ENCODE measurements at regions not wholly inside any gene's neighbourhood (a gene's known extent, or its start where the extent isn't known, plus 50 kb on each side); places are given as distances from the start of the nearest gene placed in this dataset.

GRCh38 chr9:24460781-24461180 lies 84.9 kb downstream of the IZUMO3 start:
- Histone ChIP-seq H3K79me2 (ENCODE audit: insufficient read depth, low read depth, low read length) (no peaks in the 10 kb centered on the region), H3K4me1 (ENCODE audit: insufficient read depth, low read length, poor library complexity, severe bottlenecking) (no peaks in the 10 kb centered on the region), H3K9me2 (ENCODE audit: insufficient read depth, low read length) (no peaks in the 10 kb centered on the region), H3K9me3 (ENCODE audit: low read length) (no peaks in the 10 kb centered on the region), H2AFZ (ENCODE audit: low read length) (no peak overlapping the region), H3K36me3 (ENCODE audit: insufficient read depth, low read length) (no peaks in the 10 kb centered on the region), H3K27ac (ENCODE audit: low read depth, low read length, poor library complexity, severe bottlenecking) (no peak overlapping the region), H4K20me1 (ENCODE audit: insufficient read depth, low read length) (no peaks in the 10 kb centered on the region), H3K4me3 (ENCODE audit: low read depth, low read length, poor library complexity, severe bottlenecking) (no peak overlapping the region), H3K4me2 (ENCODE audit: low read length) (no peak overlapping the region)
- no peak for TF ChIP-seq CTCF (conservative IDR thresholded peaks at IDR 0.05; ENCODE audit: low read length)
- TF ChIP-seq EZH2phosphoT487 (IDR thresholded peaks at IDR 0.05; ENCODE audit: borderline replicate concordance, low read depth, low read length), result no peak
- POLR2A ChIA-PET, result no interaction called here
- CTCF ChIA-PET (ENCODE audit: unreplicated experiment), result no interaction called here
- intact Hi-C loops (cut with micrococcal nuclease; ENCODE audit: unreplicated experiment), result no loop called here
- BruUV-seq (replicated peaks), result no TSS peak
- DNase-seq (ENCODE audit: low spot score), result no peak

- H3K79me2 ChIP-seq (ENCODE audit: insufficient read depth, low read depth, low read length), result no peaks in the 10 kb centered on the region
- no peak for TF ChIP-seq EZH2phosphoT487 (IDR thresholded peaks at IDR 0.05; ENCODE audit: borderline replicate concordance, low read depth, low read length)
- no peak for TF ChIP-seq CTCF (conservative IDR thresholded peaks at IDR 0.05; ENCODE audit: low read length)
- BruUV-seq (replicated peaks), result no TSS peak
- CTCF ChIA-PET (ENCODE audit: unreplicated experiment), result no interaction called here
- no peak overlapping the region for H2AFZ ChIP-seq (ENCODE audit: low read length)
- no peak overlapping the region for H3K4me3 ChIP-seq (ENCODE audit: low read depth, low read length, poor library complexity, severe bottlenecking)
- no peaks in the 10 kb centered on the region for H3K4me1 ChIP-seq (ENCODE audit: insufficient read depth, low read length, poor library complexity, severe bottlenecking)
- H3K4me2 ChIP-seq (ENCODE audit: low read length), result no peak overlapping the region
- no peaks in the 10 kb centered on the region for H3K9me3 ChIP-seq (ENCODE audit: low read length)
- DNase-seq (ENCODE audit: low spot score), result no peak
- H4K20me1 ChIP-seq (ENCODE audit: insufficient read depth, low read length), result no peaks in the 10 kb centered on the region
- no peak overlapping the region for H3K27ac ChIP-seq (ENCODE audit: low read depth, low read length, poor library complexity, severe bottlenecking)
- no peaks in the 10 kb centered on the region for H3K9me2 ChIP-seq (ENCODE audit: insufficient read depth, low read length)
- intact Hi-C loops (cut with micrococcal nuclease; ENCODE audit: unreplicated experiment), result no loop called here
- no peaks in the 10 kb centered on the region for H3K36me3 ChIP-seq (ENCODE audit: insufficient read depth, low read length)
- POLR2A ChIA-PET, result no interaction called here
Observed at GRCh38 chr9:24459953-24460352, 85.7 kb downstream of the IZUMO3 start.

DNA sequence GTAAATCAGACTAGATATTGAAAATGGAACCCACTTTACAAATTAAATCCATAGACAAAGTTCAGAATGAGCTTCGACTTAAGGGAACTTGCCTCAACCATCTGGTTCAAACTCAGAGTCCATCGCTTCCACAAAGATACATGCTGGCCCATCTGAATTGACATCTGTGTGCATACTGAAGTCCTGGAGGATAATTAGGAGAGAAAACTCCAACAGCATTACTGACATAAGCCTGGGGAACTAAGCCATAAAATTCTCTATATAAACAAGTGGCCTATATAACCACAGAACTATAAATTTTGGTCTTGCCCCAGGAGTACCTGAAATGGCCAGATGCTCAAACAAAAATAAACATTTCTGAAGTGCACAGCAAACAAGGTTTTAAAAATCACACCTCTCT lies 94.4 kb downstream of the IZUMO3 start:
- CTCF ChIA-PET (ENCODE audit: unreplicated experiment), result no interaction called here
- no peak overlapping the region for H3K27ac ChIP-seq (ENCODE audit: low read depth, low read length, poor library complexity, severe bottlenecking)
- no peak overlapping the region for H3K4me2 ChIP-seq (ENCODE audit: low read length)
- no peaks in the 10 kb centered on the region for H3K36me3 ChIP-seq (ENCODE audit: insufficient read depth, low read length)
- no peaks in the 10 kb centered on the region for H3K9me3 ChIP-seq (ENCODE audit: low read length)
- no peaks in the 10 kb centered on the region for H4K20me1 ChIP-seq (ENCODE audit: insufficient read depth, low read length)
- TF ChIP-seq CTCF (conservative IDR thresholded peaks at IDR 0.05; ENCODE audit: low read length), result no peak
- no peak for TF ChIP-seq EZH2phosphoT487 (IDR thresholded peaks at IDR 0.05; ENCODE audit: borderline replicate concordance, low read depth, low read length)
- intact Hi-C loops (cut with micrococcal nuclease; ENCODE audit: unreplicated experiment), result no loop called here
- H3K4me1 ChIP-seq (ENCODE audit: insufficient read depth, low read length, poor library complexity, severe bottlenecking), result no peaks in the 10 kb centered on the region
- POLR2A ChIA-PET, result no interaction called here
- DNase-seq (ENCODE audit: low spot score), result no peak
- no peaks in the 10 kb centered on the region for H3K79me2 ChIP-seq (ENCODE audit: insufficient read depth, low read depth, low read length)
- H2AFZ ChIP-seq (ENCODE audit: low read length), result no peak overlapping the region
- no TSS peak for BruUV-seq (replicated peaks)
- no peak overlapping the region for H3K4me3 ChIP-seq (ENCODE audit: low read depth, low read length, poor library complexity, severe bottlenecking)
- H3K9me2 ChIP-seq (ENCODE audit: insufficient read depth, low read length), result no peaks in the 10 kb centered on the region
